Fibroblast of villous mesenchyme (primary cell): ENCODE measurements at regions not wholly inside any gene's neighbourhood (a gene's known extent, or its start where the extent isn't known, plus 50 kb on each side); places are given as distances from the start of the nearest gene placed in this dataset.

ENCODE experiments used
- DNase-seq: peaks from one replicate; pipeline ENCODE4 v3.0.0-alpha.2; 2010; ENCODE audit warnings: low read depth
- H3K4me3 ChIP-seq: 2 replicates; pipeline ENCODE4 v1.5.1; 2011; ENCODE audit warnings: low read depth, mild to moderate bottlenecking, low read length
- TF ChIP-seq, protein P1 (sequence below): IDR thresholded peaks from 2 replicates; pipeline ENCODE4 v1.5.1; 2012; ENCODE audit warnings: low read depth, mild to moderate bottlenecking, low read length; ENCODE audit not compliant: insufficient read depth

DNA sequence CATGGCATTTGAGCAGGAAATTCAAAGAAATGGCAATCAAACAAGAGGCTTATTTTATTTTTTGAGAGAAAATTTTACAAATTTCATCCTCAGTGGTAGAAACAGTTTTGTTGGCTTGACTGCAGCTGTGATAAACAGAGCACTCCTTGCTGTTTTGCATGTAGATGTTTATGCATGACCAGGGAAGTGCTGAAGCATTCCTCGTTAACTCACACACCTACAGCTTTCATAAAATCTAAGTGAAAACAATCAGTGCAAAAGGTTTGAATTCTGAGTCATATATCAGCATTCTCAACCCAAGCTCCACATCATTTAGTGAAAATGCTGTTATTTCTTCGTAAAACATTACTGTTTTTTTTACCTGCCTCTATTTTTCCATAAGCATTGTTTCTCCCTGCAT lies 146.6 kb upstream of the CCDC68 start:
- no peak overlapping the region for H3K4me3 ChIP-seq
- DNase-seq, result no peak
- TF ChIP-seq, protein P1, sequence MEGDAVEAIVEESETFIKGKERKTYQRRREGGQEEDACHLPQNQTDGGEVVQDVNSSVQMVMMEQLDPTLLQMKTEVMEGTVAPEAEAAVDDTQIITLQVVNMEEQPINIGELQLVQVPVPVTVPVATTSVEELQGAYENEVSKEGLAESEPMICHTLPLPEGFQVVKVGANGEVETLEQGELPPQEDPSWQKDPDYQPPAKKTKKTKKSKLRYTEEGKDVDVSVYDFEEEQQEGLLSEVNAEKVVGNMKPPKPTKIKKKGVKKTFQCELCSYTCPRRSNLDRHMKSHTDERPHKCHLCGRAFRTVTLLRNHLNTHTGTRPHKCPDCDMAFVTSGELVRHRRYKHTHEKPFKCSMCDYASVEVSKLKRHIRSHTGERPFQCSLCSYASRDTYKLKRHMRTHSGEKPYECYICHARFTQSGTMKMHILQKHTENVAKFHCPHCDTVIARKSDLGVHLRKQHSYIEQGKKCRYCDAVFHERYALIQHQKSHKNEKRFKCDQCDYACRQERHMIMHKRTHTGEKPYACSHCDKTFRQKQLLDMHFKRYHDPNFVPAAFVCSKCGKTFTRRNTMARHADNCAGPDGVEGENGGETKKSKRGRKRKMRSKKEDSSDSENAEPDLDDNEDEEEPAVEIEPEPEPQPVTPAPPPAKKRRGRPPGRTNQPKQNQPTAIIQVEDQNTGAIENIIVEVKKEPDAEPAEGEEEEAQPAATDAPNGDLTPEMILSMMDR, result no peak

DNA sequence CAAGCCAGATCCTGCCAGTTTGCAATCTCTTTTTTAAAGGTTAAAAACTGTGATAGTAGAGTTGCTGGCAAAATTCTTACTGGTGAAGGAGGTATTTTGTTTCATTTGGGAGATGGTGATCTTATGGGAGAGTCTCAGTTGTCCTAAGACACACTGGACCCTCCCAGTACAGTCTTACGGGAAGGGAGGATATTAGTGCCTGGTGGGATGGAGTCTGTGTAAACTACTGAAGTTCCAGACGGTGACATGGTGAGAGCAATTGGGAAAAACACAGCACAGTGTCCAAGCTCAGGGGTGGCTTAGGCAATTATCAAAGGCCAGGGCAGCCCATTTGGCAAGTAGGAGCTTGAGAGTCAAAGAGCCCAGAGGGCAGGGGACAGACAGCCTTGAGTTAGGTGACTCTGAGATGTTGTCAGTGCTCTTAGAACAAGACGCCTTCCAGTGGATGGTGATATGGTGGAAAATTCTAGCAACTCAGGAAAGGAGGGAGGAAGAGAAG lies 143.7 kb upstream of the CCDC68 start:
- H3K4me3 ChIP-seq, result no peak overlapping the region
- TF ChIP-seq, protein P1, result no peak
- no peak for DNase-seq

GRCh38 chr18:55102501-55102900 lies 143.2 kb upstream of the CCDC68 start:
- DNase-seq, result no peak
- no peak overlapping the region for H3K4me3 ChIP-seq
- TF ChIP-seq, protein P1, result no peak

DNA sequence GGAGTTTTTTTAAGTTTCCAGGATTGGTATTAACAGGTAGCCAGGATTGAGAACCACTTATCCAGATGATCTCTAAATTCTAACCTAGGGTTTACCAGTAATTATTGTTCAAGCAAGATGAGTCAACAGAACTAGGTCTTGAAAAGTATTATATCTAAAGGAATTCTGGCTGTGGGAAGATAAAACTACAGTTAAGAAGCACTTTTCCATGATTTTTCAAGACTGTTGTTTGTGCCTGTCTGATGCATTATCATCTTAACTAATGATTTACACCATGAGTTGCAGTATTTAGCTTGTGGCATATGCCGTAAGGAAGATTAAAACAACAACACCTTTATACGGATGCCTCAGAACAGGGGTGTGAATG lies 142.2 kb upstream of the CCDC68 start:
- no peak for DNase-seq
- TF ChIP-seq, protein P1, result no peak
- H3K4me3 ChIP-seq, result no peak overlapping the region

DNA sequence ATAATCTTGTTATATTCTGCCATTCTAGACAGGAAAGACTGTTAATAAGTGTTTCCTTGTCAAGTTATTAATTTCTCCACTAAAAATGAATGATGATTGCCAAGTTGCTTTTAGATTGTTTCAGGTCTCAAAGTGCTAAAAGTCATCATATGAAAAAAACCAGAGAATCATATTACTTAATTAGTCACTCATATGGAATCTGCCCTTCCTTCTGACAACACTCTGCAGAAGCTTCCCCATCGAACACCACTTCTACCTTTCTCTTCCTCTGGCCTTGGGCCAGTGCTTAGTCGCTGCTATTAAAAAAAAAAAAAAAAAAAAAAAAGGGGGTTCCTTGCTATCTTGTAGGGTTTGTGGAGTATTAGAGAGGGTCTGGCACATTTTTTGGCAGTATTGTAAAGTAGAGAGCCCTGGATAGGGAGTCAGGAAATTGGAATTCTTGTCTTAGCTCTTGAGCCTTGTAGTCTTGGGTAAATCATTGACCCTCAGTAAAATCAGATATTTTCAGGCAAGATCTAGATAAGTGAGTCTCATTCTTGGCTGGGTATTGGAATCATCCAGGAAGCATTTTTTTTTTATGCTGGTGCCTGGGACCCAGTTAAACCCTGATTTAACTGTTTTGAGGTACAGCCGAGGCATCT lies 141.7 kb upstream of the CCDC68 start:
- TF ChIP-seq, protein P1, result no peak
- H3K4me3 ChIP-seq, result no peak overlapping the region
- no peak for DNase-seq

DNA sequence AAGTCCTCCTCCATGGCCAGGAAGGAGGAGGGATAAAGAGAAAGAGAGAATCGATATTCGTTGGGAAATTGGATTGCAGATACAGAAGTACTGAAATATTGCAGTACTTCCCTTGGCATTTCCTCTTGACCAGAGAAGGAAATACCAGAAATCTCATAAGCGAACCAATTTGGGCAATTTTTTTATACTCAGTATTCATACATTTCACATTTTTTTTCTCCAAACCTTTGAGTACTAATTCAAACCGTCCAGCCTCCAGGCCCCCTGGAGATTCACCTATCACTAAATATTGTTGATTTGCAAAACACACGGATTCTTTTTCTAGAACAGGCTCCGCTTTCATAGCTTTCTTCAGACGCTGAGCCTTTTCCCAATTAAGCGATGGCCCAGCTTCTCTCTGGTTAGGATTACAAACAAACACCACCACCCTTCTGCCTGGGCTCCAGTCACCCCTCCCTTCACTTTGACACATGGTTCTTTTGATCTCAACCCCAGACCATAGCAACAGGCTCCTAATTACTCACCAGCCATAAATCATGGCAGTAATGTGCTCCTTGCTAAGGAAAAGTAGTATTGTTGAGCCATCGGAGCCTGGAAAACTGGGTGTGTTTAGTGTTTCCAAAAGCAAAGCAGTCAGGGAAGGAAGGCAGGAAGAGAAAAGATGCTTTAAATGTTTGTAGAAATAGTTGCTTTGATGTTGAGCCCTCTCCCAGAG lies 138.4 kb upstream of the CCDC68 start:
- H3K4me3 ChIP-seq, result no peak overlapping the region
- TF ChIP-seq, protein P1, result no peak
- DNase-seq, result peak; percentile 88
